Occipital lobe (tissue), 1 donor: ENCODE measurements at regions not wholly inside any gene's neighbourhood (a gene's known extent, or its start where the extent isn't known, plus 50 kb on each side); places are given as distances from the start of the nearest gene placed in this dataset.

Experiments used
- DNase-seq: peaks from one replicate; lab custom pipeline; 2025; lab: John Stamatoyannopoulos, UW

- DNase-seq = no peak
Observed at GRCh38 chr14:54207476-54208462, 189.0 kb upstream of the CDKN3 start.

GRCh38 chr14:54208751-54209150, 188.1 kb upstream of the CDKN3 start:
- DNase-seq = no peak

DNA sequence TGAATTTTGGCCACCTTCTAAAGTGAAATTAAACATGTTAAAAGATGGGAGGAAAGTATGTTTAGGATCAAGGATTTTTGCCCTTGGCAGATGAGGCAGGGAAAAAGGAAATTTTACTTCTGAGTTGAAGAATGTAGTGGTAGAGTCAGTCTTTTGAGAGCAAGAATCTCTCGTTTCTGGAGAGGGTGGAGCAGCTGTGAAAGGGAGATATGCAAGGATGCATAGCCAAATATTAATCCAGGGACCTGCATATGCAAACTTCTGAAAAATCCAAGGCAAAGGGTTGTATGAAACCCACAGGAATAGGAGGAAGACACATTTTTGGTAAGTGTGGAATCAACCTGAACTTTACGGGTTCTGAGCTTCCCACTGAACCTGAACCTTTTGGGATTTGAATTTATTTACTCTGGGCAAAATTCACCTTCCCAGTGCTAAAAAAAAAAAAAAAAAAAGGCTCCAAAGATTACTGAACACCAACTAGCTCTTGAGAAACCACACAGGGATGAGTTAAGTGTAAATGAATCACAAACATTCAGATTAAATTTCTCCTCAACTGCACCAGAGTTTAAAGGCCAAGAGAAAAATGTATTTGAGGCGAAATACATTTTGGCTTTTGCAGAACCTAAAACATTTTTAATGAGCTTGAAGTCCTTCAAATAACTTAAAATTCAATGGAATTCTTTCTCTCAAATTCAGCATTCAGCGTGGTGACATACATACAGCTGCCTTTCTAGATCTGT, 187.1 kb upstream of the CDKN3 start:
- DNase-seq = no peak

- no peak for DNase-seq
Observed at GRCh38 chr14:54211551-54212308, 185.1 kb upstream of the CDKN3 start.

- DNase-seq = no peak
Observed at GRCh38 chr14:54213536-54213935, 183.3 kb upstream of the CDKN3 start.

GRCh38 chr14:54216827-54217226, 180.0 kb upstream of the CDKN3 start:
- no peak for DNase-seq

- DNase-seq = no peak
Observed at GRCh38 chr14:54219261-54220070, 177.3 kb upstream of the CDKN3 start.

GRCh38 chr14:54220071-54220703, 176.6 kb upstream of the CDKN3 start:
- no peak for DNase-seq

DNA sequence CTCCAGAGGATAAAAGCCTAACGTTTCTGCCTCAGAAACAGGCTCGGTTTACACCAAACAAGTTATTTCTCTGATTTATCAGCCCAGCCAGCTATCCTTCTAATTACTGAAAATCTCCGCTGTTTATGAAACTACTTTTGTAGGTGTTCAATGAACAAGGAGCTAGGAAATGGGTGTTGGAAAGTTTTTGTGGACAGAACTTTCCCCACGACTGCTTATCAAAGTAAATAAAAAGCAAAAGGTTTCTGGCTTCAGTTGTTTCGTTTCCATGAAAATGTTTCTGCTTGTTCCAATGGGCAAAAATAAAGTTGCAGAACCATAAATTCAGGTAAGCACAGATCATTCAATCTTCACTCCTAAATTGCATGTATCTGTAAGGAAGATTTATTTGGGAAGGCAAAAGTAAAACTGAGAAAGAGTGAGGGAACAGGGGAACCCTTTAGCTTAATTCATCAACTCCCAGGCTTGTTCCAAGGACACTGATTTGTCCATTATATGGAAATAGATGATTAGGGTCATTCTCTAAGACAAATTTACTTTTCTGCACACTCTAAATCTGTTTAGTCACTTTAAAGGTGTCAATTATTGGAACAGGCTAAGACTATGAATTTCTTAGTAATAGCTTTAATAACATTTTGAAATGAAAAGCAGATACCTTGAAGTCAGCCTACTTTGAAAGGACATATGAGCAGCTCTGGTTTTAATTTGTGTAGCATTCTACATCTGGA, 175.9 kb upstream of the CDKN3 start:
- DNase-seq = no peak

GRCh38 chr14:54221432-54221803, 175.4 kb upstream of the CDKN3 start:
- DNase-seq = no peak

DNA sequence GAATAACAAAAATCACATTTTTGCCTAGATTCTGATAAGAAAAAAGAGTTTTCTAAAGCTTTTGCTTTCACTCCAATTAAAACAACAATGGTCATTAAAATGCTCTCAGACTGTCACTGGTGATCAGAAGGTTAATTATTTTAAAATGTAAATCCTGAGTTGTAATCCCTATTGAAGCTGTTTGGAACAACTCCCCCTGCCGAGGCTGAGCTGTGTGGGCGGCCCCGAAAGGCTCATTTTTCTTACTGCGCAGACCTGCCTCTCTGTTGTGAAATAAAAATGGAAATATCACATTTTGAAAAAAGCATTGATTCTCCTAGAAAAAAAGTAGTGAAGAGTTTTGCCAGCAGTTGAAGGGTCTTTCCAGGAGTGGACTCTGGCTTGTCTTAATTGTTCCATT, 174.8 kb upstream of the CDKN3 start:
- DNase-seq = no peak

- DNase-seq = no peak
Observed at GRCh38 chr14:54223831-54224402, 172.9 kb upstream of the CDKN3 start.

DNA sequence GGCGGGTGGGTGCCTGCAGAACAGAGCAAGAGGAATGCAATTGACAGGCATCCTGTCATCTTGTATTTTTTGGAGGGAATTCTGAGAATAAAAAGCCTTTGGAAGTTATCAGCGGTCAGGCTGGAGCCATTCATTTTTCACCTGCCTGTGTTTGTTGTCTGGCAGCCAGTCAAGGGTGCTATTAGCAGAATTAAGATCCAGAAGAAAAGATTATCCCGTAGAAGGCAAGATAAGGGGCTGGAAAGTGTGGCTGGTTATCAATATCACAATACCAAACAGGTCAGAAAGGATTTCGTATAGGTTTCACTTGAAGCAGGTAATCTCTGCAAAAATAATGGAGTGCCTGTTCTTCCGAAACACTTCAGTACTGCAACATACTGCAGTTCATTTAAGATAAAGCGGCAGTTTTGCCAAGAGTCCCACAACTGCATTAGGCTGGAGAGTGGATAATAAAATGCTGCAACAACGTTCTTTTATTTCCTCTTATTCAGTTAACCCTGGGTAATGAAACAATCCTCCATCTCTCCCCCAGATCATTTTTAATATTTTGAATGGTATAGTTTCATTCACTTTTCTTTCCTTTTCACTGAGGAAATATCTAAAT, 171.2 kb upstream of the CDKN3 start:
- DNase-seq = no peak

DNA sequence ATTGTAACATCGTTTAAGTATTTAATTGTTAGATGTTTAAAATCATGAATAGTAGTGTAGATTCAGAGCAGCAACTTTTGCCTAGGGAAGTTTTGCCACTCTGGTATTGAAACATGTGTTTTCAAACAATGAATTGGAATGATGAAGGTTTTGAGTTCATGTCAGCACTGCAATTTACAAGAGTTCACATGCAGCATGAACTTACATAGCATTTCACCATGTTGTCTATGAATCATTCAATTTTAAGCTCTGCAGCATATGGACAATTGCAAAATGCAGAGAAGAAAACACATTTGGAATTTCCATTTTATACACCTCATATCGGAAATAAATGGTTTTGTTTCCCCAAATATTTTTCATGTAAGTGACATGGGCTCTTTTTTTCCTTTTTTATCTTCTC, 170.7 kb upstream of the CDKN3 start:
- no peak for DNase-seq

DNA sequence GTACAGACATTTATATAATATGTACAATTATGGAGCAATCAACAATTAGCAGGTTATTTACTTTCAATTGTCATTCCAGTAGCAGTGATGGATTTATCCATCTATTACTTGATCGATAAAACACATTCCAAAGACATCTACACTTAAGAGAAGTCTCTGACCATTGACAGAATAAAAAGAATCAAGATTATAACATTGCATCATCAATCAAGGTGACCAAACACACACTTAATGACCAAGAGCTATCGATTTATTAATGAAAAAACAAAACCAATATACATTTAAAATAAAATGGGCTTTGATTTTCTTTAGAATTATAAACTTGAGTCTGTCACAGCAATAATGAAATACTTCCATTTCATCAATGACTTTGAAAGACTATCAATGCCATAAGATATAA, 170.2 kb upstream of the CDKN3 start:
- DNase-seq = no peak

DNA sequence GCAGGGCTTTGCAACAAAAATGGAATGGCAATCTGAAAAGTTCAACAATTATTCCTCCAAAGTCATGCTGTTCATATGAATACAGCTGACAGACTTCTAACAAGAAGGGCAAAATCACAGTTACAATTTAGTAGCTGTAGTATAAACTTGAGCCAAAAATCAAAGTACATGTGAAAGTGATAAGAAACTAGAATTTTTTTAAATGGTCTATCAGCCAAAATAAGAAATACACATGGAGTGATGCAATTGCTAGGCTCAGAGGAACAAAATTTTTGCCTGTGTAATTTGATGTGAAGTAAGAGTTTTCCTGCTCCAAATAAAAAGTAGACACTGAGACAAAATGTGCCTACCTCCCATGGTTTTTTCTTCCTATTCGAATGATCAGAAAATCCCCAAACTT, 167.7 kb upstream of the CDKN3 start:
- no peak for DNase-seq

DNA sequence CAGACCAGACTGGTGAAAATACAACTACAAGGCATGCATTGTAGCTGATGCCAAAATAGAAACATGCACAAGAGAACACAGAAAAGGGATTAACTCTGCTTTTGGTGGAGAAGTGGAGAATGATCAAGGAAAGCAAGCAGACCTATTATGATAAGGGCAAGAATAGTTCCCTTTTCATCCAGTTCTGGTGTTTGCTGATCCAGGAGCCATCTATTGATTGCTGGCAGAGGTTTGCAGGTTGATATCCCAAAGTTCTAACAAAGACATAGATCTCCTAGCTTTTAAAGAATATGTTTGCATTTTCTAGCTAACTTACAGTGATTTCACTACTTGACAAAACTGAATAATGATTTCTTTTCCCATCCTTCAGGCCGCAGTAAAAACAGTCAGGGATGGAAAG, 166.2 kb upstream of the CDKN3 start:
- DNase-seq = no peak

- DNase-seq = no peak
Observed at GRCh38 chr14:54232735-54233134, 164.1 kb upstream of the CDKN3 start.

DNA sequence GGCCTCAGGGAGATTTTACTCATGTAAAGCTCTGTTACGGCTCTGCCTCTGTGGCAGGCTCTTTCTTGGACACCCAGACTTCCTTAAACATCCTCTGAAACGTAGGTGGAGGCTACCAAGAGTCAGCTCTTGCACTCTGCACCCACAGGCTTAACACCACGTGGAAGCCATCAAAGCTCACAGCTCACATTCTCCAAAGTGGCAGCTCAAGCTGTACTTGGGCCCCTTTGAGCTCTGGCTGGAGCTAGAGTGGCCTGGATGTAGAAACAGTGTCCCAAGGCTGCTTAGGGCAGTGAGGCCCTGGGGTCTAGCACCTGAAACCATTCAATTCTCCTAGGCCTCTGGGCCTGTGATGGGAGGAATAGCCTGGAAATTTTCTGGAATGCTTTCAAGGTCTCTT, 155.3 kb upstream of the CDKN3 start:
- DNase-seq = no peak
